ENCODE measurements at regions not wholly inside any gene's neighbourhood (a gene's known extent, or its start where the extent isn't known, plus 50 kb on each side); places are given as distances from the start of the nearest gene placed in this dataset.

DNA sequence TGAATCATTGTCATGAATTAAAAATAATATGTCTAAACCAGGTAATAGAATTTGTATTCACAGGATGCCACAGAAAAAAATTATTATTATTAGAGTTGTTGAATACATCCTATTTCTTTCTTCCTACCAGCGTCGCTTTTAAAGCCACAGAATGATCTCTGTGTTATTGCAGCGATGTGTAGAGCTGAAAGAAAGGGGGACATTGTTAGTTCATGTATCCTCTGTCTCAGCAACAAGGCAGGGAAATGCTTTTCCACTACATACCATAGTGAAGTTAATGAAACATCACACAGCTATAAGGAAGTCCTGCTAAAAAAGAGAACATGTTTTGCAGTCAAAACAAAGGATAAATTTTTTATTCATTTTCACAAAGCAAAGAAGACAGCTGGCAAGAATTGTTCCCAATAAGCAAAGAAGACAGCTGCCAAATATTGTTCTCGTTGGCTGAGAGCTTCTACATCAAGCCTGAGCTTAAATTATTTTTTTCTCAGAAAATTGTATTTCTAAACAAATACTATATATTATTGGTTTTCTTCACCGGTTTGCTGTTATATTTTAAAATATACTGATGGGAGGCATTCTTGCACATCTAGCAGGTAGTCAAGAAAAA lies 1234.4 kb downstream of the SUCLG1 start:
- TF ChIP-seq, protein P1, sequence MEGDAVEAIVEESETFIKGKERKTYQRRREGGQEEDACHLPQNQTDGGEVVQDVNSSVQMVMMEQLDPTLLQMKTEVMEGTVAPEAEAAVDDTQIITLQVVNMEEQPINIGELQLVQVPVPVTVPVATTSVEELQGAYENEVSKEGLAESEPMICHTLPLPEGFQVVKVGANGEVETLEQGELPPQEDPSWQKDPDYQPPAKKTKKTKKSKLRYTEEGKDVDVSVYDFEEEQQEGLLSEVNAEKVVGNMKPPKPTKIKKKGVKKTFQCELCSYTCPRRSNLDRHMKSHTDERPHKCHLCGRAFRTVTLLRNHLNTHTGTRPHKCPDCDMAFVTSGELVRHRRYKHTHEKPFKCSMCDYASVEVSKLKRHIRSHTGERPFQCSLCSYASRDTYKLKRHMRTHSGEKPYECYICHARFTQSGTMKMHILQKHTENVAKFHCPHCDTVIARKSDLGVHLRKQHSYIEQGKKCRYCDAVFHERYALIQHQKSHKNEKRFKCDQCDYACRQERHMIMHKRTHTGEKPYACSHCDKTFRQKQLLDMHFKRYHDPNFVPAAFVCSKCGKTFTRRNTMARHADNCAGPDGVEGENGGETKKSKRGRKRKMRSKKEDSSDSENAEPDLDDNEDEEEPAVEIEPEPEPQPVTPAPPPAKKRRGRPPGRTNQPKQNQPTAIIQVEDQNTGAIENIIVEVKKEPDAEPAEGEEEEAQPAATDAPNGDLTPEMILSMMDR (IDR thresholded peaks at IDR 0.05): no peak
- no peak for TF ChIP-seq POLR2A (IDR thresholded peaks at IDR 0.05)

Measured in heart left ventricle (tissue), 13 donors.